BJ (cell line): ENCODE measurements at regions not wholly inside any gene's neighbourhood (a gene's known extent, or its start where the extent isn't known, plus 50 kb on each side); places are given as distances from the start of the nearest gene placed in this dataset.

Source experiments
- CTCF ChIA-PET: fragments of 350-600 bp; formaldehyde crosslinking; extraction: SDS; loops from one replicate; lab custom pipeline; 2021; ENCODE audit warnings: antibody characterized with exemption, inconsistent platforms; lab: Yijun Ruan, JAX
- POLR2A ChIA-PET: fragments of 300-600 bp; sonication (Branson Sonifier 250); formaldehyde crosslinking; extraction: SDS; loops from one replicate; lab custom pipeline; 2021; ENCODE audit warnings: antibody characterized with exemption; lab: Charles Lee
- DNase-seq: peaks from one replicate; pipeline ENCODE4 v3.0.0-alpha.2; 2011; ENCODE audit warnings: low read depth
- H3K27me3 ChIP-seq: 2 replicates; pipeline ENCODE4 v1.6.0; 2011; ENCODE audit warnings: low read length; ENCODE audit not compliant: control insufficient read depth, insufficient read depth
- H3K36me3 ChIP-seq: 2 replicates; pipeline ENCODE4 v1.5.1; 2011; ENCODE audit warnings: low read length; ENCODE audit not compliant: control insufficient read depth, insufficient read depth
- H3K4me3 ChIP-seq: 2 replicates; pipeline ENCODE4 v1.5.1; 2011; ENCODE audit warnings: low read depth, mild to moderate bottlenecking, control low read depth, low read length
- CTCF ChIP-seq: IDR thresholded peaks from 2 replicates; pipeline ENCODE4 v1.5.1; 2011; ENCODE audit warnings: low read depth, mild to moderate bottlenecking, control low read depth, inconsistent platforms, low read length, moderate library complexity; ENCODE audit not compliant: insufficient read depth

- Histone ChIP-seq H3K27me3 (no peaks in the 10 kb centered on the region), H3K4me3 (no peak overlapping the region), H3K36me3 (no peaks in the 10 kb centered on the region)
- POLR2A ChIA-PET = no interaction called here
- DNase-seq = no peak
- TF ChIP-seq CTCF = no peak
- CTCF ChIA-PET = no interaction called here
Measured at GRCh38 chr5:3818624-3819023, 223.0 kb downstream of the IRX1 start.

DNA sequence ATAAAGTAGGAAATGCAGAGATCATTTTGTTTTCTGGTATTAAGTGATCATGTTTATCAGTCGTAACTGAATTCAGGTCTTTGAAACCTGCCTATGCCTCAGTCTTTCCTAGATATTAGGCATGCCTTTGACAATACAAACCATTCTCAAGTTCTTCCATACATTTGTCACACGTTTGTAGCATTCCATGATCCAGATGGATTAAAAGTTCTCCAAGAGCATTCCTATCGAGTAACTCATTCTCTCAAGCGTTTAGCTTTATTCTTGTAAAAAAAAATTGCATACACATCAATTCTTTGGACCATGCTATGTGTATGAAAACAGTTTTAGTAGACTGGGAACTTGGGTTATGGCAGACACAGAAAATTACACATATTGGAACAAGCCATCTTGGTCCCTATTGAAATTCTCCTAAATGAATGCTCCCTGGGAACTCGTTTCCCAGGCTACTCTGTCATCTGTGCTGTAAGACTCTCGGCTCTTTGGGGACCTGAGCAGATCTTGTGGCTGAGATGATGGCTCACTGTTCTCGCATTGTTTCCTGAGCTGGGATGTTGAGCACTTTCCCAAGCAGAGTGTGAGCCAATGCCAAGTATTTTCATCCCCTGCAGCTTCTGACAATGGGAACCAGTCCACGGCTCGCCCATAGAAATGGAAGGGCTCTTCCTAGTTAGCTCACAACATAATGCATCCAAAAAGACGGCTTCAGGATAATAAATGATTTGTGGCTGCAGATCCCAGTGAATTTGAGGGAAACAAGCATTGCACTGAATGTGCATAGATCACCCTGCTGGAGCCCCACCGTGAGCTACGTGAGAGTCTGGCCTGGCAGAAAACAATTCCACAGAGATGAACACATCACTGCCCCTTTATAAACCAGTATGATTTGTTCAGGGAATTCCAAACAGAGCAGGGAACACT, 230.2 kb downstream of the IRX1 start:
- H3K27me3 ChIP-seq = no peaks in the 10 kb centered on the region
- ChIA-PET POLR2A (no interaction called here), CTCF (no interaction called here)
- DNase-seq = no peak
- no peak overlapping the region for H3K4me3 ChIP-seq
- no peaks in the 10 kb centered on the region for H3K36me3 ChIP-seq
- TF ChIP-seq CTCF = no peak

- ChIA-PET POLR2A (interaction anchor here (0.6 kb wide), 1 partner anchor 20 kb away, joined by 4 read pairs; no protein-coding TSS in a partner anchor), CTCF (no interaction called here)
- Histone ChIP-seq H3K36me3 (no peaks in the 10 kb centered on the region), H3K27me3 (no peaks in the 10 kb centered on the region), H3K4me3 (no peak overlapping the region)
- DNase-seq = no peak
- no peak for TF ChIP-seq CTCF
Measured at GRCh38 chr5:3827624-3828023, 232.0 kb downstream of the IRX1 start.

GRCh38 chr5:3828761-3829160, 233.1 kb downstream of the IRX1 start:
- DNase-seq = no peak
- POLR2A ChIA-PET = no interaction called here
- Histone ChIP-seq H3K4me3 (no peak overlapping the region), H3K27me3 (no peaks in the 10 kb centered on the region), H3K36me3 (no peaks in the 10 kb centered on the region)
- no peak for TF ChIP-seq CTCF
- CTCF ChIA-PET = no interaction called here

DNA sequence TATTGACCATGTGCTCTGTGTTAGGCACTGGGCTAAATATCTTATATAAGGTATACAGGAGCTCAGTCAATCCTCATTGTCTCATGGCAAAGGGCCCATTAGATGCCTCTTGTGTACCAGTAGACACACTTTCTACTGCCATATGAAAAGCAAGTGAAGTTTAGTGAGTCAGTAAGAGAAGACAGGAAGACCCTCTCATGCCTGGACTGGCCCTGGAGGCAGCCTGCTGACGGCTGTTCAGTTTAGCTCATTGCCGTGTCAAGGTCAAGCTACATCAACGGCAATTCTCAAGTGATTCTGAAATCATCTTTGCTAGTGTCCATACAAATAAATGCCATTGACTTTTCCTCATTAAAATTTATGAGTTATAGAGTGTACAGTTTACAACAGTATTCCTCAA, 237.9 kb downstream of the IRX1 start:
- no peak for TF ChIP-seq CTCF
- H3K4me3 ChIP-seq = no peak overlapping the region
- POLR2A ChIA-PET = no interaction called here
- H3K27me3 ChIP-seq = no peaks in the 10 kb centered on the region
- DNase-seq = no peak
- CTCF ChIA-PET = no interaction called here
- no peaks in the 10 kb centered on the region for H3K36me3 ChIP-seq
